GM19395 (cell line): ENCODE measurements at regions not wholly inside any gene's neighbourhood (a gene's known extent, or its start where the extent isn't known, plus 50 kb on each side); places are given as distances from the start of the nearest gene placed in this dataset.

Experiments used
- ATAC-seq: cut with Tn5 transposase; IDR thresholded peaks from one replicate; pipeline ENCODE4 v1.9.1; 2021; ENCODE audit warnings: mild to moderate bottlenecking, moderate library complexity; ENCODE audit not compliant: unreplicated experiment

- no peak for ATAC-seq
Measured at GRCh38 chr4:111464251-111465045, 680.8 kb upstream of the FAM241A start.

DNA sequence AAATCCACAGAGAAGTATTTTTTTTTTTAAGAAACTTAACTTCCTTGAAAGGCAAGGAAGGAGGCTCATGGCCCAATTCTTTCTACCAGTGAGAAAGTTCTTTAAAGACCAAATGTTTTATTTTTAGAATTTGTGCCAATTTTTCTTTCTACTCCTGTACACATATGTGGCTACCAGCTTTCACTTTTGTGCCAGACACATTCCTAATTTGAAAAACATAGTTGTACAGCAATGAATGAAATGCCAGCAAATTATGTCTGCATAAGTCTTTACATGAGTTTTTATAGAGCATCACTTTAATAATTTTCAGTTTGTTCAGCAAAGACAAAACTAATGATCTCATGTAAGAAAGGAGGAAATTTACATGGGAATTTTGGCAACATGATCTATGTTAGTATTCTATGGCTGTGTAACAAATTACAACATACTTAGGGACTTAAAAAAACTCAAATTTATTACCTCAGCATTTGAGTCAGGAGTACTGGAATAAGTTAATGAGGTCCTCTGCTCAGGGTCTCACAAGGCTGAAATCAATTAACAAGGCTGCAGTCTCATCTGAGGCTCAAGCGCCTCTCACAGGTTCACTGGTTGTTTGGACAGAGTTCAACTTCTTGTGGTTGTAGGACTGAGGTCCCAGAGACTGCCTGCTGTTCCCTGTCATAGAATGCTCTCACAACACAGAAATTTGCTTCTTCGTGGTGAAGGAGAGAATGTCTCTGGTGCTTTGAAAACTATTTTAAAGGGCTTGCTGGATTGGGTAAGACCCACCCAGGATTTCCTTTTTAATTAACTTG is 678.2 kb upstream of the FAM241A start:
- ATAC-seq = no peak

DNA sequence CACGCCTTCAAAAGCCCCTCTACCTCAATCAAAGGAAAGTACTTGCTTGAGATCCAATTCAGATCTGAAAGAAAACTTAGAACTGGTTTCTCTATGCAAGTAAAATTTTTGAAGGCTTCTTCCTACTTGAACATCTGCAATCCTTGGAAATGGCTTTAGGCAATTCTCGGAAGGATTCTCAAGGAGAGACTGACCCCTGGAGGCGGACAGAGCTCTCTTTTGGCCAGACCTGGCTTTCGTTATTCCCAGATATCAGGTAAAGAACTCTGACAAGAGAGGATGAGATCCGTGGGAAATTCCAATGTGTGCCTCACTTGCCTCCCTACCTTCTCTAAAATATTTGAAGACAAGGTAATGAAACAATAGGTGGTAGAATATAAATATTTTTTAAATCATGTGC is 670.3 kb upstream of the FAM241A start:
- no peak for ATAC-seq

DNA sequence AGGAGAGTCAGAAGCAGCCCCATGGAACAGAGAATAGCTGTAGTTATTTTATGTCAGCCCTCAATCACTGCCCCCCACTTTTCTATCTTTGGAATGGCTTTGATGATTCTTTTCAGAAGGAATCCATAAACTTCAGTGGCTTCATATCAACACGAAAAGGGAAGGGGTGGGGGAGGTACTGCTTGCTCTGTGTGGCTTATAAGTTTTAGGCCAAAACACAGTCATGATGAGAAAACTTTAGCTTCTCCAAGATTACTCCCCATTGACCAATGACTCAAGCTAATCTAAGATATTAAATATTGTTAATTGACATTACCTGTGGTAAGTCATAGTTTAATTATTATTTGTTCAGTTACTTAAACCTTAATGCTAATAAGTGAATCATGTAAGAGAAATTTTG is 669.6 kb upstream of the FAM241A start:
- ATAC-seq = no peak

- ATAC-seq = no peak
Measured at GRCh38 chr4:111480510-111480909, 664.7 kb upstream of the FAM241A start.

- ATAC-seq = no peak
Measured at GRCh38 chr4:111483375-111484169, 661.7 kb upstream of the FAM241A start.

DNA sequence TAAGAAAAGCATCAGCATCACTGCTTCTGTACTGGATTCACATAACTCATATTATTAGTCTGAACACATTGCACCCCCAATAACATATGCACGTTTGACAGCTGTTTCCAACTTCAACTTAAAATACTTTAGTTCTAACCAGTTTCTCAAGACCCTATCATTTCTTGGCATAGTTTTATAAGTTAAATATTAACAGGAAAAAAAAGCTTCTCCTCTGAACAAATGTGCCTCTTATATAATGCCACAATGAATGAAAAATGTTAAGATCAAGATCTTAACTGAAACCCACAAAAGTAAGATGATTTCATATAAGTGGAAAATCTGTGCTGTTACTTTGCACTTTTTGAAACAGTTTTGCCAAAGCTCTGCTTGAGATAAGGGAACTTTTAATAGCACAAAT is 652.8 kb upstream of the FAM241A start:
- no peak for ATAC-seq

- no peak for ATAC-seq
Measured at GRCh38 chr4:111494471-111494870, 650.8 kb upstream of the FAM241A start.

- no peak for ATAC-seq
Measured at GRCh38 chr4:111494971-111495370, 650.3 kb upstream of the FAM241A start.

- ATAC-seq = no peak
Measured at GRCh38 chr4:111499291-111499690, 646.0 kb upstream of the FAM241A start.

DNA sequence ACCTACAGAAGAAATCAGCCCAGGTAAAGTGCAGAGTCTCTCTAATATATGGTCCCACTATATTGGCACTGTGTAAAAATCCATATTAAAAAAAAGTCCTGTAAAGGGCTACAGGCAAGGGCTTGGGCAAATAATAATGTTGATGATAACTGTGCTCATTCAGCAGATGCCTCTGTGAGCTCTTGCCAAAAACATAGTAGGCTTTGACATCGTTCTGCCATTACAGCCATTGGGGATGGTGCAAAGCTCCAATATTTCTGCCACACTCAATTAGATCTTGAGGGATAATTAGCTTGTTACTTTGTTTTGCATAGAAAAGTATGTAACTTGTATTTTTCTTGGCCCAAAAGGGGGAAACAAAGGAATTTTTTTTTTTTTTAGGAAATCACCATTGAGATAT is 645.5 kb upstream of the FAM241A start:
- ATAC-seq = no peak

GRCh38 chr4:111500858-111501257 is 644.4 kb upstream of the FAM241A start:
- no peak for ATAC-seq

DNA sequence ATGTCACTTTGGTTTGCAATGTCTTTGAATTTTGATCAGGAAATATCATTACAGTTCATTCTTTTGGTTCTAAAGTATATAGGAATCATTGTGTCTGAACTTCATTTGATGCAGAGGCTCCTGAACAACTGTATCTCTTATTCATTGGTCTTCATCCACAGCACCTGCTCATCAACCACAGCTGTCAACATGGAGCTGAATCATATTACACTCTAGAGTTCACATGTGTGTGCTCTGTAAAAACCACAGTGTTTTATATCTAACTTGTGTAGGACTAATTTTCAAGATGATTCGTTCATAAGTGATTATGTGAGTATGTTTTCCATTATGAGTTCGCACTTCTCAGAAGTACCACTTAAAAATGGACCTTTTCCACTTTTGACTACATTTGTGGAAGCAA is 643.3 kb upstream of the FAM241A start:
- no peak for ATAC-seq

GRCh38 chr4:111502626-111503025 is 642.6 kb upstream of the FAM241A start:
- no peak for ATAC-seq

DNA sequence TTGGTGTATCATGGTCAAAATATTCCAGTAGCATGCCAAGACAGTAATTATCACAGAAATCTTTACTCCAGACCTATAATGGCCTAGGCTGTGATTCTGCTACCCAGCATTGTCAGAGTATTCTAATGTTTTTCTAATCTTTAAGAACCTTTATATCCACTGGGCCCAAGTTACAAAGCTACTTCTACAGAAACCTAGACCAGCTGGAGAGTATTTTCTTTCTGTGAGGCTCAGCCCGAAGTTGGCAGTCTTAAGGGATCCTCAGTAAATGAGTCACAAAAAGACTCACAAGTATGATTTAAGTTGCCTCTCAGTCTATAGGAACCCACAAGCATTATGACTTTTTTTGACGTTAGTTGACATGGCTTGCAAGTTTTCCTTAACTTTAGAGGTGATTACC is 638.5 kb upstream of the FAM241A start:
- no peak for ATAC-seq

GRCh38 chr4:111510535-111510934 is 634.7 kb upstream of the FAM241A start:
- no peak for ATAC-seq

GRCh38 chr4:111512081-111512783 is 633.0 kb upstream of the FAM241A start:
- no peak for ATAC-seq

- no peak for ATAC-seq
Measured at GRCh38 chr4:111519683-111520082, 625.6 kb upstream of the FAM241A start.

DNA sequence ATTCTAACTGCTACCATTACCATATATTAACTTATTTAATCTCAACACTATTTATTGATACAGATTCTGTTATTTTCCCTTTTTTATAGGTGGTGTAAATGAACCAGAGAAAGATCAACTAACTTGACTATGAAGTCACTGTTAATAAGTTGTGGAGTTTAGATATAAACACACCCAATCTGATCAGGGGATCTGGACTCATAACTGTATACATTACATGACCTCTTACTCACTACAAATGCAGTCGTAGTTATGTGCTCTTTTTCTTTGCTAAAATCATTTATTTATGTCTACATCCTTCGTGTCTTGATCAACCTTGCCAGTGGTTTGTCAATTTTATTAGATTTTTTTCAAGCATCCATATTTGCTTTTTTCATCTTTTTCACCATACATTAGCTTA is 614.8 kb upstream of the FAM241A start:
- ATAC-seq = no peak

DNA sequence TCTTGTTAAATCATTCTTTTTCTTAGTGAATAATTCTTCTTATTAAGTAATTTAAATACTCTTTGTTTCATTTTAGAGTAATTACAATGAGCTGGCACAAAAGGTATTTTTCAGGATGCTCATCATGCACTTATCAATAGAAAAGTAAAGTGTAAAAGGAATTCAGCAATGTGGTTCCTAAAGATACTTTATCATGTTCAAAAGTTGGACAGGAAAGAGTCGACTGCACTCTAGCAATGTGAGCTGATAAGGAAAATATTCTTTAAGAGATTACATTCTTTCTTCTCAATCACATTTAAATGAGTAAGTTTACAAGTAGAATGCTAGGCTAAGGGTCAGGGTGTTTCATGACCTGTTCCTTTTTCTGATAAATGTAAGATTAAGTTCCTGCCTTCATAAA is 609.5 kb upstream of the FAM241A start:
- no peak for ATAC-seq

DNA sequence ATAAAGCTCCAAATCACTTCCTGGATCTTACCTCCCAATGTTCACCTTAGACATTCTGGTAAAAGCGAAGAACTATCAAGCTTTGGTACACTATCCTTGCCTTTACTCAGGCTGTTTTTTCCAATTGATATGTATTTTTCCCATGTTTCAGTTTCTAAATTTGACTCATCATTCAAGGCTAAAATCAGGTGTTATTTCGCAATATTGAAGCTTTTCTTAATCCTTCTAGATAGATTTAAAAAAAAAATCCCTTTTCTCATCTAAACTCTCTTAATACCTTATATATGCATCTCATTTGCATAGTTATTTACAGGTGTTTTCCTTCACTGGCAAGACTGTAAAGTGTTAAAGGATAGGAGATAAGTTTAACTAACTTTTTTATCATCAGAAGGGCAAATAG is 608.1 kb upstream of the FAM241A start:
- ATAC-seq = no peak
